NOMO-1 treated with dmso at 0.1 percent for 144 hours (cell line): ENCODE measurements at regions not wholly inside any gene's neighbourhood (a gene's known extent, or its start where the extent isn't known, plus 50 kb on each side); places are given as distances from the start of the nearest gene placed in this dataset.
A peak's percentile ranks its signal among the peaks of the same experiment; 100 is the strongest.

ENCODE experiments used
- DNase-seq: peaks from one replicate; lab custom pipeline; 2025; ENCODE audit not compliant: unreplicated experiment; lab: John Stamatoyannopoulos, UW

GRCh38 chr6:104325341-104326172, 534.2 kb downstream of the HACE1 start:
- DNase-seq: peak; percentile 3

GRCh38 chr6:104324301-104324700, 535.4 kb downstream of the HACE1 start:
- DNase-seq: no peak

GRCh38 chr6:104322841-104323240, 536.9 kb downstream of the HACE1 start:
- no peak for DNase-seq

GRCh38 chr6:104321301-104321700, 538.4 kb downstream of the HACE1 start:
- DNase-seq: no peak

- no peak for DNase-seq
Measured at GRCh38 chr6:104320896-104321295, 538.8 kb downstream of the HACE1 start.

GRCh38 chr6:104312851-104313250, 546.9 kb downstream of the HACE1 start:
- no peak for DNase-seq

- no peak for DNase-seq
Measured at GRCh38 chr6:104306211-104306610, 553.5 kb downstream of the HACE1 start.

GRCh38 chr6:104305206-104305605, 554.5 kb downstream of the HACE1 start:
- no peak for DNase-seq

- DNase-seq: no peak
Measured at GRCh38 chr6:104301951-104302350, 557.8 kb downstream of the HACE1 start.

GRCh38 chr6:104286641-104287040, 573.1 kb downstream of the HACE1 start:
- no peak for DNase-seq

- no peak for DNase-seq
Measured at GRCh38 chr6:104284872-104285271, 574.8 kb downstream of the HACE1 start.

GRCh38 chr6:104282581-104282980, 577.1 kb downstream of the HACE1 start:
- DNase-seq: no peak

- DNase-seq: no peak
Measured at GRCh38 chr6:104281370-104281769, 578.3 kb downstream of the HACE1 start.

GRCh38 chr6:104268389-104268788, 591.3 kb downstream of the HACE1 start:
- no peak for DNase-seq

GRCh38 chr6:104266922-104267321, 592.8 kb downstream of the HACE1 start:
- DNase-seq: no peak

GRCh38 chr6:104256646-104257045, 603.1 kb downstream of the HACE1 start:
- no peak for DNase-seq

- no peak for DNase-seq
Measured at GRCh38 chr6:104253236-104253635, 606.5 kb downstream of the HACE1 start.

GRCh38 chr6:104252276-104252675, 607.4 kb downstream of the HACE1 start:
- no peak for DNase-seq

- no peak for DNase-seq
Measured at GRCh38 chr6:104251651-104252050, 608.1 kb downstream of the HACE1 start.

GRCh38 chr6:104240865-104241264, 618.9 kb downstream of the HACE1 start:
- DNase-seq: no peak

GRCh38 chr6:104239971-104240370, 619.7 kb downstream of the HACE1 start:
- no peak for DNase-seq

GRCh38 chr6:104229057-104229456, 630.7 kb downstream of the HACE1 start:
- DNase-seq: no peak

- no peak for DNase-seq
Measured at GRCh38 chr6:104227508-104227907, 632.2 kb downstream of the HACE1 start.
